NB4 (cell line): ENCODE measurements at regions not wholly inside any gene's neighbourhood (a gene's known extent, or its start where the extent isn't known, plus 50 kb on each side); places are given as distances from the start of the nearest gene placed in this dataset.
A peak's percentile ranks its signal among the peaks of the same experiment; 100 is the strongest.

Source experiments
- DNase-seq: peaks from one replicate; pipeline ENCODE4 v3.0.0; 2010; ENCODE audit warnings: low read depth
- H3K4me3 ChIP-seq: one replicate; pipeline ENCODE4 v1.5.1; 2011; ENCODE audit warnings: mild to moderate bottlenecking, low read depth, low read length, moderate library complexity
- MYC ChIP-seq: IDR thresholded peaks from 2 replicates; pipeline ENCODE4 v1.6.1; 2011; ENCODE audit warnings: low read depth, low read length
- POLR2A ChIP-seq: IDR thresholded peaks from 2 replicates; pipeline ENCODE4 v1.6.1; 2011; ENCODE audit warnings: mild to moderate bottlenecking; ENCODE audit not compliant: insufficient read length; ENCODE audit errors: extremely low read depth
- TF ChIP-seq, protein P1 (sequence below): IDR thresholded peaks from one replicate; pipeline ENCODE4 v1.5.1; 2012; ENCODE audit warnings: low read depth, low read length
- TF ChIP-seq, protein P2 (sequence below): IDR thresholded peaks from 2 replicates; pipeline ENCODE4 v1.6.1; 2011; ENCODE audit warnings: low read depth, low read length

DNA sequence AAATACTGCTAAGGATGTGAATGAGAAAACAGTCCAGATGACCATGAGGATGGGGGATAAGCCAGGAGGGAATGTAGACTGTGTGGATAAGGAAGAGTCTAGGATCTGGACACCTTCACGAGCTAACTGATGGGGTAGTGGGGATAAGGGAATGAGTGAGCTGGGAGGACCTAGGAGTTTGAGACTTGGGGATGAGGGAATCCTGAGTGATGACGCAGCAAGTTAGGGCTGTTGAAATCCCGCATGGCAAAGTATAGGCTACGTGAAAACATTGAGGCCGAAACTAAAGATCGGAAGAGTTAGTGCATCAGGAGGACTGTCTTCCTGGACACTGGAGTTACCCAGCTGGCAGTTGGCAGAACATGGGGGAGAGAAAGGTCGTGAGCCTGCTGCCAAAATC is 129.2 kb upstream of the EEA1 start:
- H3K4me3 ChIP-seq, result no peak overlapping the region
- TF ChIP-seq, protein P1, sequence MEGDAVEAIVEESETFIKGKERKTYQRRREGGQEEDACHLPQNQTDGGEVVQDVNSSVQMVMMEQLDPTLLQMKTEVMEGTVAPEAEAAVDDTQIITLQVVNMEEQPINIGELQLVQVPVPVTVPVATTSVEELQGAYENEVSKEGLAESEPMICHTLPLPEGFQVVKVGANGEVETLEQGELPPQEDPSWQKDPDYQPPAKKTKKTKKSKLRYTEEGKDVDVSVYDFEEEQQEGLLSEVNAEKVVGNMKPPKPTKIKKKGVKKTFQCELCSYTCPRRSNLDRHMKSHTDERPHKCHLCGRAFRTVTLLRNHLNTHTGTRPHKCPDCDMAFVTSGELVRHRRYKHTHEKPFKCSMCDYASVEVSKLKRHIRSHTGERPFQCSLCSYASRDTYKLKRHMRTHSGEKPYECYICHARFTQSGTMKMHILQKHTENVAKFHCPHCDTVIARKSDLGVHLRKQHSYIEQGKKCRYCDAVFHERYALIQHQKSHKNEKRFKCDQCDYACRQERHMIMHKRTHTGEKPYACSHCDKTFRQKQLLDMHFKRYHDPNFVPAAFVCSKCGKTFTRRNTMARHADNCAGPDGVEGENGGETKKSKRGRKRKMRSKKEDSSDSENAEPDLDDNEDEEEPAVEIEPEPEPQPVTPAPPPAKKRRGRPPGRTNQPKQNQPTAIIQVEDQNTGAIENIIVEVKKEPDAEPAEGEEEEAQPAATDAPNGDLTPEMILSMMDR, result no peak
- TF ChIP-seq POLR2A (no peak), MYC (no peak)
- TF ChIP-seq, protein P2, sequence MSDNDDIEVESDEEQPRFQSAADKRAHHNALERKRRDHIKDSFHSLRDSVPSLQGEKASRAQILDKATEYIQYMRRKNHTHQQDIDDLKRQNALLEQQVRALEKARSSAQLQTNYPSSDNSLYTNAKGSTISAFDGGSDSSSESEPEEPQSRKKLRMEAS, result no peak
- no peak for DNase-seq

DNA sequence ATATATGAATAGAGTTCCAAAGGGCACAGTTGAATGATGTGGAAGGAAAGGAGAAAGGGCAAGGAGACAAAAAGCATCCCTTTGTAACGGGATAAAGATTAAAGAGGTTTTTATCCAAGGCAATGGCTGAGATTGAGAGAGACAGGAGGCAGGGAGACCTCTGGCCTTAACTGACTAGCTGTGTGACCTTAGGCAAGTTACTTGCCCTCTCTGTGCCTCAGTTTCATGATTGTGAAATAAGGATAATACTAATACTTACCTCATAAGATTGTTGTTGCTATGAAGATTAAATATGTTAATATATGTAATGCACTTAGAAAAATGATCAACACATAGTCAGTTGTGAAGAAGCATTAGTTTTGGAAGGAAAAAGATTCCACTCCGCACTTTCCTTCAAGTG is 130.2 kb upstream of the EEA1 start:
- DNase-seq, result no peak
- no peak overlapping the region for H3K4me3 ChIP-seq
- TF ChIP-seq MYC (no peak), POLR2A (no peak)
- TF ChIP-seq, protein P1, result no peak
- TF ChIP-seq, protein P2, result no peak

DNA sequence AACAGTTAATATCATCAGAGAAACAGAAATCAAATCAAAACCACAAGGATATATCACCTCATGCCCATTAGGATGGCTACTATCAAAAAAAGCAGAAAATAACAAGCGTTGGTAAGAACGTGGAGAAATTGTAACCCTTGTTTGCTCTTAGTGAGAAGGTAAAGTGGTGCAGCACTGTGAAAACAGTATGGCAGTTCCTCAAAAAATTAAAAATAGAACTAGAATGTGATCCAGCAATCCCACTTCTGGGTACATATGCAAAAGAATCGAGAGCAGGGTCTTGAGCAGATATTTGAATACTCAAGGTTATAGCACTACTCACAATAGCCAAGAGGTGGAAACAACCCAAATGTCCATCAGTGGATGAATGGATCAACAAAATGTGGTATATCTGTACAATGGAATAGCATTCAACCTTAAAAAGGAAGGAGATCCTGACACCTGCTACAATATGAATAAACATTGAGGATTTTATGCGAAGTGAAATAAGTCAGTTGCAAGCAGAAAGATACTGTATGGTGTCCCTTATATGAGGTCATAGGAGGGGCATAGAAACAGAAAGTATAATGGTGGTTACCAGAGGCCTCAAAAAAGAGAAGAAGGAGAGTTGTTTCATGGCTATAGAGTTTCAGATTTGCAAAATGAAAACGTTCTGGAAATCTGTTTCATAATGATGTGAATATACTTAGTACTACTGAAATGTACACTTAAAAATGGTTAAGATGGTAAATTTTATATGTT is 131.0 kb upstream of the EEA1 start:
- H3K4me3 ChIP-seq, result no peak overlapping the region
- peak; percentile 19 for DNase-seq

DNA sequence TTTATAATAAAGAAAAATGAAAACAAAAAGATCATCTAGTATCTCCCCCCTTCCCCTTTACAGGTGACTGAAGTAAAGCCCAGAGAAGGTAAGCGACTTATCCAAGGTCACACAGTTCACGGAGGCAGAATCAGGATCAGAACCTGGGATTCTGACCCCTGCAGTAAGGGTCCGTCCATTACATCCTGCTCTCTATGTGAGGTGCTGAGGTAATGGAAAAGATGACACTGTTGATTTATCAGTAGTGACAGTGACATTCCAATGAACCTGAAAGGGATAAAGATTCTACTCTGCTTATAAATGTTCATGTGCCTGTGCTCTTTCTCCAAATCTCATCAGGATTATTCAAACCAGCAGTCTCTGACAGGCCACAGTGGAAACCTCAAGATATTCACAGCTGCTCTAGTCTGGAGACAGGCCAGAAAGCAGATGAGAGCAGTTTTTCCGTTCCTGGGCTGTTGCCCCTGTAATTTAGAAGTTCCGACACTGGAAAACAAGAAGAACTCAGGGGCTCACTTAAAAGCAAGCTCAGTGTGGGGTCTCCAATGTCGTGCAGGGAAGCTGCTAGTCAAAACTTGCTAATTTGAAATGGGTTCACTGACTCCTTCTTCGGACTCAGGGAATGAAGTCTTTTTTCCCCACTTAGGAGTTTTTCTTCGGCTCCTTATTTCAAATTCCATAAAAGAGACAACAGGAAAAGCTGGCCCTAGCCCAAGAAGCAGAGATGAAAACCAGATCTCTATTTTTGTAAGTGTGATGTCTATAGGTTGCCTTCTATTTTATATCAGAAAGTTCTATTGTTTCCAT is 131.8 kb upstream of the EEA1 start:
- DNase-seq, result no peak
- no peak for TF ChIP-seq POLR2A
- no peak for TF ChIP-seq MYC
- H3K4me3 ChIP-seq, result no peak overlapping the region

More for the DNA sequence above, 131.0 kb upstream of the EEA1 start:
- TF ChIP-seq, protein P1, result no peak
- TF ChIP-seq POLR2A (no peak), MYC (no peak)
- TF ChIP-seq, protein P2, result no peak

DNA sequence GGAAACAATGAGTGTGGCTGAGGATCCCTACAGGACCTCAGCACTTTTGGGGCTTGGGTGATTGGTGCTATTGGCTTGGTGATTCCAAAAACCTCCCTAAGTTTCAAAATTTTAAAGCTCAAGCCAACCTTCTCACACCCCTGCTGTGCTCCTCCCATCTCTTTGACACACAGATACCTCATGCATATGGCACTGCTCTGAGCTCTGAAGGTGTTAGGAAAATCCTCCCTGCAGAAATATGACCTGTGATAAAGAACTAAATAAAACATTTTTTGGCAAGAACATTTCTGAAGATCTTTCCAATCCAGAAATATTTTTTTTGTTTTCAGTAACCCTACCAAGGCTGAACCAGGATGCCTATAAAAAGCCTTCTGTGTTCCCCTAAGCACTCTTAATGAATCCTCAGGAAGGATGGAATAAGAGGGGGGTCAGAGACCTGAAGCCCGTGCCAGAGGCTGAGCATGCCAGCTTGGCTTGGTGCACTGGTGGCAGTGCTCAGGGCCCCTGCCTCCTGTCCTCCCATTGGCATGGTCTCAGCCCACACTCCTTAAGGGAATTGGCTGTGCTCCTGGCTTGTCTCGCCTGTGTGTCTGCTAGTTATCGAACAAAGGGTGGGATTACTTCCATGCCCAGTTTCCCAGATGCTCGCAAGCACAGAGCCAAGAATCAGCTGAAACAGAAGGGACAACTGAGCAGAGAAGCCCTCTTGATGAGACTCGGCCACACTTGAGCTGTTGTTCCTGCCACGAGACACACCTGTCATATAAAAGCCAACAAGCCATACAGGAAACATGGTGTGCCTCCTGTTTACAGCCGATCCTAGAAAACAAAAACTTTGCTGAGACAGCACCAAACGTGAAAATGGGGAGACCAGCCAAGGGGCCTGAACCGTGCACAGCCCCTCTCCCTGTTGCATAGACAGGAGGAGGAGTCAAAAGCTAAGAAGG is 132.7 kb upstream of the EEA1 start:
- DNase-seq, result no peak
- no peak overlapping the region for H3K4me3 ChIP-seq
- TF ChIP-seq, protein P1, result no peak
- TF ChIP-seq POLR2A, result no peak

DNA sequence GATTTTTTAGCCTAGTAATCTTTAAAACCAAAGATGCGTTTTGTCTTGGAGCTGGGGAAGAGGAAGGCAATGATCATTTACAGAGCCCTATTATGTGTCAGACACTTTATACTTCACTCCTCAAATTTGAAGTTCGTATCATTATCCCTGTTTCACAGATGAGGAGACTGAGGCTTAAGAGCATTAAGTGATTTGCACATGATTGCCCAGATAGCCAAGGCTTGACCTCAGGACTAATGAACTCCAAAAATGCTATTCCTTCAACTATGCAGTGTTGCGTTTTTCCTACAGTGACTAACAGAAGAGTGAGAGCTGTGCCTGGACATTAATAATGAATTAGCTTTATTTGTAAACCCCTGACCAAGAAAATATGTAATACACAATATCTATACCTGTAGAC is 136.8 kb upstream of the EEA1 start:
- H3K4me3 ChIP-seq, result no peak overlapping the region
- DNase-seq, result no peak
- TF ChIP-seq, protein P1, result no peak
- TF ChIP-seq, protein P2, result no peak
- TF ChIP-seq POLR2A (no peak), MYC (no peak)
